GM23338 (cell line): ENCODE measurements at regions not wholly inside any gene's neighbourhood (a gene's known extent, or its start where the extent isn't known, plus 50 kb on each side); places are given as distances from the start of the nearest gene placed in this dataset.

Experiments used
- ATAC-seq: fragments of 200-7000 bp; cut with Tn5 transposase; 3 replicates; pipeline ENCODE4 v1.9.1; 2020
- DNase-seq: peaks from one replicate; pipeline ENCODE4 v3.0.0-alpha.2; 2015; ENCODE audit warnings: low spot score
- H2AFZ ChIP-seq: fragments of 200-600 bp; sonication (generic); 2 replicates; pipeline ENCODE4 v1.8.0; 2016; ENCODE audit warnings: antibody characterized with exemption, mild to moderate bottlenecking, moderate library complexity
- H3F3A ChIP-seq: fragments of 200-600 bp; sonication (generic); replicated peaks from 2 replicates; pipeline ENCODE4 v1.8.0; 2017; ENCODE audit warnings: antibody characterized with exemption, mixed run types, low read depth
- H3K27ac ChIP-seq: fragments of 200-600 bp; sonication (generic); 2 replicates; pipeline ENCODE4 v1.6.1; 2016; ENCODE audit warnings: low read depth
- H3K27me3 ChIP-seq: fragments of 200-600 bp; sonication (generic); 2 replicates; pipeline ENCODE4 v1.8.0; 2016; ENCODE audit warnings: mild to moderate bottlenecking, mixed run types, moderate library complexity; ENCODE audit not compliant: insufficient read depth
- H3K36me3 ChIP-seq: fragments of 200-600 bp; sonication (generic); 2 replicates; pipeline ENCODE4 v1.8.0; 2016; ENCODE audit warnings: mild to moderate bottlenecking; ENCODE audit not compliant: insufficient read depth
- H3K4me1 ChIP-seq: fragments of 200-600 bp; sonication (generic); 2 replicates; pipeline ENCODE4 v1.8.0; 2016; ENCODE audit warnings: mild to moderate bottlenecking, moderate library complexity; ENCODE audit not compliant: insufficient read depth
- H3K4me2 ChIP-seq: fragments of 200-600 bp; sonication (generic); 2 replicates; pipeline ENCODE4 v1.7.1; 2017; ENCODE audit warnings: mixed run types
- H3K4me3 ChIP-seq: fragments of 200-600 bp; sonication (generic); 2 replicates; pipeline ENCODE4 v1.6.1; 2016; ENCODE audit warnings: mixed run types
- H3K79me2 ChIP-seq: fragments of 200-600 bp; sonication (generic); replicated peaks from 2 replicates; pipeline ENCODE4 v1.8.0; 2017; ENCODE audit warnings: mild to moderate bottlenecking; ENCODE audit not compliant: insufficient read depth
- H3K9me2 ChIP-seq: fragments of 200-600 bp; sonication (generic); 2 replicates; pipeline ENCODE4 v1.8.0; 2017; ENCODE audit not compliant: insufficient read depth
- H4K20me1 ChIP-seq: fragments of 200-600 bp; sonication (generic); replicated peaks from 2 replicates; pipeline ENCODE4 v1.8.0; 2017; ENCODE audit warnings: mild to moderate bottlenecking; ENCODE audit not compliant: insufficient read depth
- H3K27ac Mint-ChIP-seq: 2 replicates; pipeline ENCODE4 v1.8.0; 2020; ENCODE audit warnings: inconsistent platforms, mild to moderate bottlenecking, moderate library complexity, mixed read lengths
- H3K27me3 Mint-ChIP-seq: 3 replicates; pipeline ENCODE4 v1.8.0; 2022; ENCODE audit warnings: low read depth, mild to moderate bottlenecking, moderate library complexity, mixed read lengths, inconsistent platforms; ENCODE audit not compliant: insufficient read depth, poor library complexity
- H3K36me3 Mint-ChIP-seq: 3 replicates; pipeline ENCODE4 v1.8.0; 2021; ENCODE audit warnings: low read depth, mild to moderate bottlenecking, inconsistent platforms, moderate library complexity, mixed read lengths
- H3K4me1 Mint-ChIP-seq: 3 replicates; pipeline ENCODE4 v1.8.0; 2020; ENCODE audit warnings: mild to moderate bottlenecking, inconsistent platforms, mixed read lengths
- H3K4me3 Mint-ChIP-seq: 3 replicates; pipeline ENCODE4 v1.8.0; 2021; ENCODE audit warnings: moderate library complexity, mild to moderate bottlenecking, inconsistent platforms, mixed read lengths
- H3K9me3 Mint-ChIP-seq: 3 replicates; pipeline ENCODE4 v1.8.0; 2020; ENCODE audit warnings: moderate library complexity, mild to moderate bottlenecking, inconsistent platforms, mixed read lengths
- CREB1 ChIP-seq: fragments of 250-450 bp; sonication (Bioruptor Pico); IDR thresholded peaks from 2 replicates; pipeline ENCODE4 v1.5.0; 2020; ENCODE audit warnings: low read depth, mild to moderate bottlenecking, moderate library complexity
- EZH2 ChIP-seq: fragments of 200-600 bp; sonication (generic); IDR thresholded peaks from one replicate; pipeline ENCODE4 v1.8.0; 2017; ENCODE audit warnings: antibody characterized with exemption, mild to moderate bottlenecking, low read depth; ENCODE audit not compliant: unreplicated experiment
- EZH2phosphoT487 ChIP-seq: fragments of 200-600 bp; sonication (generic); IDR thresholded peaks from one replicate; pipeline ENCODE4 v1.8.1; 2018; ENCODE audit warnings: antibody characterized with exemption; ENCODE audit not compliant: unreplicated experiment
- JUNB ChIP-seq: IDR thresholded peaks from one replicate; pipeline ENCODE4 v1.6.1; 2016; ENCODE audit warnings: antibody characterized with exemption; ENCODE audit not compliant: unreplicated experiment
- NANOG ChIP-seq: IDR thresholded peaks from 2 replicates; pipeline ENCODE4 v1.6.1; 2016; ENCODE audit warnings: antibody characterized with exemption, borderline replicate concordance
- POLR2AphosphoS5 ChIP-seq: IDR thresholded peaks from 2 replicates; pipeline ENCODE4 v1.6.1; 2016; ENCODE audit warnings: antibody characterized with exemption, low read depth
- ZNF114 ChIP-seq: fragments of 250-450 bp; sonication (Bioruptor Pico); IDR thresholded peaks from 2 replicates; pipeline ENCODE4 v1.5.0; 2020; ENCODE audit warnings: mild to moderate bottlenecking, moderate library complexity
- ZNF331 ChIP-seq: fragments of 250-450 bp; sonication (Bioruptor Pico); IDR thresholded peaks from 2 replicates; pipeline ENCODE4 v1.5.0; 2020; ENCODE audit warnings: low read depth, mild to moderate bottlenecking, moderate library complexity
- TF ChIP-seq, protein P1 (sequence below): IDR thresholded peaks from one replicate; pipeline ENCODE4 v1.6.1; 2018; ENCODE audit warnings: antibody characterized with exemption; ENCODE audit not compliant: unreplicated experiment
- TF ChIP-seq, protein P2 (sequence below), 2 experiments: fragments of 200-600 bp in 1 of 2; sonication (generic) in 1 of 2; conservative IDR thresholded peaks; 2 replicates each; pipeline versions ENCODE4 v1.5.1 to v1.6.1; 2016 to 2017; ENCODE audit warnings: antibody characterized with exemption in 2 of 2, low read depth in 2 of 2, mild to moderate bottlenecking in 2 of 2, moderate library complexity in 1 of 2
- TF ChIP-seq, protein P3 (sequence below): IDR thresholded peaks from 2 replicates; pipeline ENCODE4 v1.6.1; 2016; ENCODE audit warnings: antibody characterized with exemption

DNA sequence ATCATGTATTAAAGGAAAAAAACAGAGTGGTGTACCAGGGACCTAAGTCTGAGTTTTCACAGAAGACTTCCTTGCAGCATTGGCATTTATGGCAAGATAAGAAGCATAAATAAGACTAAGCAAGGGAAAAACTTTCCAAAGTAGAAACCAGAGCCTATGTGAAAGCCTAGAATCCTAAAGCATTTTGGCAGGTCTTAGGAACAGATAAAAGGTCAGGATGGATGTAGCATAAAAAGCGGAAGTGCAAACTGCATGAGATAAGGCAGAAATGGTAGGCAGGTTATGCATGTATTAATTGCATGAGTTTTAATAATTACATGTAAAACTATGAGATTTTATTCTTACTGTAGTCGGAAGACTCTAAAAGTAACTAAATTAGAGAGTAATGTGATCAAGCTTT is 596.5 kb downstream of the SUCLG1 start (continued):
- TF ChIP-seq, protein P1, sequence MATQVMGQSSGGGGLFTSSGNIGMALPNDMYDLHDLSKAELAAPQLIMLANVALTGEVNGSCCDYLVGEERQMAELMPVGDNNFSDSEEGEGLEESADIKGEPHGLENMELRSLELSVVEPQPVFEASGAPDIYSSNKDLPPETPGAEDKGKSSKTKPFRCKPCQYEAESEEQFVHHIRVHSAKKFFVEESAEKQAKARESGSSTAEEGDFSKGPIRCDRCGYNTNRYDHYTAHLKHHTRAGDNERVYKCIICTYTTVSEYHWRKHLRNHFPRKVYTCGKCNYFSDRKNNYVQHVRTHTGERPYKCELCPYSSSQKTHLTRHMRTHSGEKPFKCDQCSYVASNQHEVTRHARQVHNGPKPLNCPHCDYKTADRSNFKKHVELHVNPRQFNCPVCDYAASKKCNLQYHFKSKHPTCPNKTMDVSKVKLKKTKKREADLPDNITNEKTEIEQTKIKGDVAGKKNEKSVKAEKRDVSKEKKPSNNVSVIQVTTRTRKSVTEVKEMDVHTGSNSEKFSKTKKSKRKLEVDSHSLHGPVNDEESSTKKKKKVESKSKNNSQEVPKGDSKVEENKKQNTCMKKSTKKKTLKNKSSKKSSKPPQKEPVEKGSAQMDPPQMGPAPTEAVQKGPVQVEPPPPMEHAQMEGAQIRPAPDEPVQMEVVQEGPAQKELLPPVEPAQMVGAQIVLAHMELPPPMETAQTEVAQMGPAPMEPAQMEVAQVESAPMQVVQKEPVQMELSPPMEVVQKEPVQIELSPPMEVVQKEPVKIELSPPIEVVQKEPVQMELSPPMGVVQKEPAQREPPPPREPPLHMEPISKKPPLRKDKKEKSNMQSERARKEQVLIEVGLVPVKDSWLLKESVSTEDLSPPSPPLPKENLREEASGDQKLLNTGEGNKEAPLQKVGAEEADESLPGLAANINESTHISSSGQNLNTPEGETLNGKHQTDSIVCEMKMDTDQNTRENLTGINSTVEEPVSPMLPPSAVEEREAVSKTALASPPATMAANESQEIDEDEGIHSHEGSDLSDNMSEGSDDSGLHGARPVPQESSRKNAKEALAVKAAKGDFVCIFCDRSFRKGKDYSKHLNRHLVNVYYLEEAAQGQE: no peak
- TF ChIP-seq, protein P2, sequence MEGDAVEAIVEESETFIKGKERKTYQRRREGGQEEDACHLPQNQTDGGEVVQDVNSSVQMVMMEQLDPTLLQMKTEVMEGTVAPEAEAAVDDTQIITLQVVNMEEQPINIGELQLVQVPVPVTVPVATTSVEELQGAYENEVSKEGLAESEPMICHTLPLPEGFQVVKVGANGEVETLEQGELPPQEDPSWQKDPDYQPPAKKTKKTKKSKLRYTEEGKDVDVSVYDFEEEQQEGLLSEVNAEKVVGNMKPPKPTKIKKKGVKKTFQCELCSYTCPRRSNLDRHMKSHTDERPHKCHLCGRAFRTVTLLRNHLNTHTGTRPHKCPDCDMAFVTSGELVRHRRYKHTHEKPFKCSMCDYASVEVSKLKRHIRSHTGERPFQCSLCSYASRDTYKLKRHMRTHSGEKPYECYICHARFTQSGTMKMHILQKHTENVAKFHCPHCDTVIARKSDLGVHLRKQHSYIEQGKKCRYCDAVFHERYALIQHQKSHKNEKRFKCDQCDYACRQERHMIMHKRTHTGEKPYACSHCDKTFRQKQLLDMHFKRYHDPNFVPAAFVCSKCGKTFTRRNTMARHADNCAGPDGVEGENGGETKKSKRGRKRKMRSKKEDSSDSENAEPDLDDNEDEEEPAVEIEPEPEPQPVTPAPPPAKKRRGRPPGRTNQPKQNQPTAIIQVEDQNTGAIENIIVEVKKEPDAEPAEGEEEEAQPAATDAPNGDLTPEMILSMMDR (conservative IDR thresholded peaks at IDR 0.05; ENCODE audit: low read depth in 2 of 2): no peak
- TF ChIP-seq, protein P3, sequence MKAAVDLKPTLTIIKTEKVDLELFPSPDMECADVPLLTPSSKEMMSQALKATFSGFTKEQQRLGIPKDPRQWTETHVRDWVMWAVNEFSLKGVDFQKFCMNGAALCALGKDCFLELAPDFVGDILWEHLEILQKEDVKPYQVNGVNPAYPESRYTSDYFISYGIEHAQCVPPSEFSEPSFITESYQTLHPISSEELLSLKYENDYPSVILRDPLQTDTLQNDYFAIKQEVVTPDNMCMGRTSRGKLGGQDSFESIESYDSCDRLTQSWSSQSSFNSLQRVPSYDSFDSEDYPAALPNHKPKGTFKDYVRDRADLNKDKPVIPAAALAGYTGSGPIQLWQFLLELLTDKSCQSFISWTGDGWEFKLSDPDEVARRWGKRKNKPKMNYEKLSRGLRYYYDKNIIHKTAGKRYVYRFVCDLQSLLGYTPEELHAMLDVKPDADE: no peak
- TF ChIP-seq EZH2: no peak
- TF ChIP-seq NANOG: no peak
- no peak for TF ChIP-seq ZNF114
- TF ChIP-seq POLR2AphosphoS5: no peak
- TF ChIP-seq ZNF331 (CRISPR knock-in tag): no peak

DNA sequence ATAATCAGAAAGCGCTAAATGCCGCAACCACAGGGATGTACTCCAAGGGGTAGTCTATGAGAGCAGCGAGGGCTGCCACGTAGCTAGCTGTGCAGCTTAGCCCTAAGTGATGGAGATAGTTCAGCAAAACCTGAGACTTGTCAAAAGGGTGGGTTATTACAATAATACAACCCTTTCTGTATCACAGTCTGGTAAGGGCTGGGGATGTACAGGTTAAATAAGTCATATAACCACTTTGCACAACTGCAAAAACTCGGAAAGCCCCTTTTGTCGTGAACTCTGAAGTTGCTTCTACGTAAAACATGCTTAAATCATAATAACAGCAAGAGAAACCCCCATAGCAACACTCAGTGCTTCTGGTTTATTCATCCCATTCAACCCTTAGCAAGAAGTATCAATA is 598.8 kb downstream of the SUCLG1 start:
- Histone ChIP-seq H3K27me3 (no peaks in the 10 kb centered on the region), H3F3A (no peaks in the 10 kb centered on the region), H2AFZ (no peak overlapping the region), H3K36me3 (no peaks in the 10 kb centered on the region), H3K4me3 (no peak overlapping the region), H3K27ac (no peak overlapping the region), H3K79me2 (no peaks in the 10 kb centered on the region), H3K9me2 (0 out of 2 replicates have a peak, but pooled peaks cover 6% of the 10 kb centered on the region), H3K4me1 (no peaks in the 10 kb centered on the region), H3K4me2 (no peak overlapping the region), H4K20me1 (no peaks in the 10 kb centered on the region)
- Mint-ChIP-seq H3K4me3 (no peak overlapping the region), H3K27ac (no peak overlapping the region), H3K4me1 (peaks cover 6% of the 10 kb centered on the region; the same call in 2 of the 3 replicates), H3K36me3 (no peaks in the 10 kb centered on the region), H3K27me3 (no peaks in the 10 kb centered on the region), H3K9me3 (no peaks in the 10 kb centered on the region)
- ATAC-seq (no peak), DNase-seq (no peak)
- TF ChIP-seq POLR2AphosphoS5 (no peak), CREB1 (no peak), JUNB (no peak), EZH2 (no peak), EZH2phosphoT487 (no peak)
- TF ChIP-seq, protein P1: no peak
- TF ChIP-seq, protein P2 (conservative IDR thresholded peaks at IDR 0.05; ENCODE audit: low read depth in 2 of 2): no peak
